ENCODE measurements at regions not wholly inside any gene's neighbourhood (a gene's known extent, or its start where the extent isn't known, plus 50 kb on each side); places are given as distances from the start of the nearest gene placed in this dataset.

DNA sequence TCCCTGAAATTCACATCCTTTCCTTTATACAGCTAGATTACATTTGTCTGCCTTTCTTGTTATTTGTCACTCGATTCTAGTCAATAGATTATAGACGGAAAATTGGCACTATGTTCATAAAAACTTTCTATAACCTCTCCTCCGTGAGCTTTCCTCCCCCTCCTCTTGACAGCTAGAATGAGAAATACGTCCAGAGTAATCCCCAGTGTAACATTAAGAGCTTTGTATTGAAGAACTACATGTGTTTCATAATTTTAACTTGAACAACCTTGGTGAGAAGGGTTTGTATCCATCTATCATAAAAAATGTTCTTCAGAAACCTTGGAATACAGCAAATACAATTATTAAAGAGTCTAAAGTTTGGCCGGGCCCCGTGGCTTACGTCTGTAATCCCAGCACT is 1707.4 kb downstream of the PCDH7 start:
- POLR2A ChIA-PET (ENCODE audit: partially characterized antibody) = no interaction called here
- H3K4me1 ChIP-seq (replicated peaks in 1 of 4; ENCODE audit: control insufficient read depth in 3 of 4, insufficient read depth in 4 of 4, low read length in 3 of 4) = no peaks in the 10 kb centered on the region
- H2BK5ac ChIP-seq (ENCODE audit: low read depth, low read length) = no peak overlapping the region
- H2AK5ac ChIP-seq (ENCODE audit: low read depth, low read length) = no peak overlapping the region
- H3K23me2 ChIP-seq (ENCODE audit: low read depth, low read length) = no peaks in the 10 kb centered on the region
- H3K14ac ChIP-seq (ENCODE audit: insufficient read length) = no peak overlapping the region
- no peaks in the 10 kb centered on the region for H3K27me3 ChIP-seq (replicated peaks in 1 of 4; ENCODE audit: control insufficient read depth in 3 of 4, extremely low read depth in 1 of 4, insufficient read depth in 3 of 4, low read length in 3 of 4)
- no peak overlapping the region for H4K91ac ChIP-seq (replicated peaks; ENCODE audit: insufficient read length, low read length)
- no peak overlapping the region for H3K4ac ChIP-seq (replicated peaks; ENCODE audit: insufficient read length, low read depth, low read length)
- no peaks in the 10 kb centered on the region for H3K9me3 ChIP-seq (ENCODE audit: insufficient read depth in 2 of 2, low read depth in 1 of 2, low read length in 1 of 2)
- H4K8ac ChIP-seq (ENCODE audit: extremely low read depth, insufficient read depth, low read length) = no peak overlapping the region
- CTCF ChIA-PET (ENCODE audit: partially characterized antibody) = no interaction called here
- no peak overlapping the region for H4K5ac ChIP-seq (ENCODE audit: insufficient read length, low read depth, low read length)
- no peaks in the 10 kb centered on the region for H3K36me3 ChIP-seq (ENCODE audit: control insufficient read depth in 2 of 4, insufficient read depth in 4 of 4, low read length in 3 of 4)
- H2BK20ac ChIP-seq (ENCODE audit: low read length) = no peak overlapping the region
- no peak overlapping the region for H3K18ac ChIP-seq (ENCODE audit: extremely low read depth, low read length)
- H3K23ac ChIP-seq (ENCODE audit: insufficient read length) = no peak overlapping the region
- H3K56ac ChIP-seq (replicated peaks; ENCODE audit: insufficient read length, low read depth, low read length) = no peak overlapping the region
- H3K9ac ChIP-seq (replicated peaks in 1 of 4; ENCODE audit: extremely low read depth in 1 of 4, low read depth in 3 of 4, low read length in 3 of 4) = no peak overlapping the region
- FAIRE-seq (no peak), DNase-seq (ENCODE audit: low read depth in 1 of 2, low spot score in 2 of 2) (no peak)
- no peak overlapping the region for H3K4me3 ChIP-seq (ENCODE audit: extremely low read depth in 1 of 4, insufficient read depth in 2 of 4, low read depth in 3 of 4, low read length in 4 of 4)
- H2BK12ac ChIP-seq (ENCODE audit: low read depth, low read length) = no peak overlapping the region
- no peak overlapping the region for H2BK120ac ChIP-seq (replicated peaks; ENCODE audit: low read depth, low read length)
- H3K79me2 ChIP-seq (ENCODE audit: control insufficient read depth in 1 of 2, insufficient read depth in 2 of 2, low read length in 2 of 2) = no peaks in the 10 kb centered on the region
- H3K79me1 ChIP-seq (ENCODE audit: low read depth, low read length) = no peaks in the 10 kb centered on the region
- H2AFZ ChIP-seq (ENCODE audit: low read length) = no peak overlapping the region
- no peak overlapping the region for H3K4me2 ChIP-seq (ENCODE audit: insufficient read depth in 1 of 2, low read depth in 2 of 2, low read length in 2 of 2)
- WGBS, 2 experiments (ENCODE audit: extremely low coverage in 1 of 2, insufficient coverage in 1 of 2, insufficient read length in 1 of 2, insufficient replicate concordance in 2 of 2, low coverage in 1 of 2, low lambda C conversion rate in 2 of 2, missing lambda C conversion rate in 1 of 2) = 95% methylated on average over 7 of the region's 7 CpGs; no CpG with 5 or more reads in 1 of the 2 experiments
- H4K20me1 ChIP-seq (replicated peaks in 1 of 2; ENCODE audit: control insufficient read depth in 1 of 2, insufficient read depth in 2 of 2, low read length in 2 of 2) = no peaks in the 10 kb centered on the region
- TF ChIP-seq HDAC2 (IDR thresholded peaks at IDR 0.05; ENCODE audit: borderline replicate concordance in 1 of 2, low read depth in 2 of 2, low read length in 2 of 2) = no peak
- H2BK15ac ChIP-seq (ENCODE audit: low read length) = no peak overlapping the region
- no peak overlapping the region for H3K27ac ChIP-seq (ENCODE audit: low read depth, low read length)
